ENCODE measurements at regions not wholly inside any gene's neighbourhood (a gene's known extent, or its start where the extent isn't known, plus 50 kb on each side); places are given as distances from the start of the nearest gene placed in this dataset.
A peak's percentile ranks its signal among the peaks of the same experiment; 100 is the strongest.

- no peaks in the 10 kb centered on the region for H3K36me3 ChIP-seq
- peaks cover 3% of the 10 kb centered on the region for H3K4me1 ChIP-seq (ENCODE audit: insufficient read depth)
- H3K27ac ChIP-seq: no peak overlapping the region
- no peaks in the 10 kb centered on the region for H3K9me3 ChIP-seq
- no peak overlapping the region for H3K4me3 ChIP-seq
- H3K27me3 ChIP-seq: no peaks in the 10 kb centered on the region
- no peak for DNase-seq
- 46 to 60% (median 47%) methylated on average over 5 of the region's 5 CpGs for WGBS, 3 donors
- TF ChIP-seq POLR2A (IDR thresholded peaks at IDR 0.05) (no peak), CTCF (IDR thresholded peaks at IDR 0.05) (no peak), EP300 (IDR thresholded peaks at IDR 0.05) (no peak)
- intact Hi-C loops (cut with DNase I): no loop called here
Observed at GRCh38 chr15:79680720-79681119, 216.1 kb downstream of the MTHFS start.

- intact Hi-C loops (cut with DNase I): no loop called here
- WGBS, 3 donors: 0 to 2% (median 0%) methylated on average over 3 of the region's 3 CpGs
- Histone ChIP-seq H3K27ac (no peak overlapping the region), H3K9me3 (no peaks in the 10 kb centered on the region), H3K4me1 (ENCODE audit: insufficient read depth) (peaks cover 3% of the 10 kb centered on the region), H3K27me3 (no peaks in the 10 kb centered on the region), H3K36me3 (no peaks in the 10 kb centered on the region), H3K4me3 (no peak overlapping the region)
- peak in 4 of 5 donors; percentile 8 to 60 (median 35) for DNase-seq
- no peak for TF ChIP-seq EP300 (IDR thresholded peaks at IDR 0.05)
- TF ChIP-seq POLR2A (IDR thresholded peaks at IDR 0.05): no peak
- no peak for TF ChIP-seq CTCF (IDR thresholded peaks at IDR 0.05)
Observed at GRCh38 chr15:79682285-79682684, 214.5 kb downstream of the MTHFS start.

GRCh38 chr15:79682851-79683288 is 213.9 kb downstream of the MTHFS start:
- no peaks in the 10 kb centered on the region for H3K36me3 ChIP-seq
- no peaks in the 10 kb centered on the region for H3K27me3 ChIP-seq
- no peak for DNase-seq
- H3K27ac ChIP-seq: no peak overlapping the region
- no peak overlapping the region for H3K4me3 ChIP-seq
- peaks cover 3% of the 10 kb centered on the region for H3K4me1 ChIP-seq (ENCODE audit: insufficient read depth)
- TF ChIP-seq POLR2A (IDR thresholded peaks at IDR 0.05) (no peak), CTCF (IDR thresholded peaks at IDR 0.05) (no peak), EP300 (IDR thresholded peaks at IDR 0.05) (no peak)
- intact Hi-C loops (cut with DNase I): no loop called here
- 31 to 42% (median 33%) methylated on average over 4 of the region's 4 CpGs for WGBS, 3 donors
- H3K9me3 ChIP-seq: no peaks in the 10 kb centered on the region

GRCh38 chr15:79689030-79689429 is 207.8 kb downstream of the MTHFS start:
- Histone ChIP-seq H3K27me3 (no peaks in the 10 kb centered on the region), H3K9me3 (no peaks in the 10 kb centered on the region), H3K27ac (no peak overlapping the region), H3K4me3 (no peak overlapping the region), H3K4me1 (ENCODE audit: insufficient read depth) (no peaks in the 10 kb centered on the region), H3K36me3 (no peaks in the 10 kb centered on the region)
- DNase-seq: no peak
- WGBS, 3 donors: 6 to 8% (median 6%) methylated on average over 1 of the region's 1 CpG
- intact Hi-C loops (cut with DNase I): no loop called here
- TF ChIP-seq CTCF (IDR thresholded peaks at IDR 0.05): no peak
- no peak for TF ChIP-seq EP300 (IDR thresholded peaks at IDR 0.05)
- TF ChIP-seq POLR2A (IDR thresholded peaks at IDR 0.05): no peak
